NCI-H2107 treated with DMSO at 0.1 percent for 48 hours (cell line): ENCODE measurements at regions not wholly inside any gene's neighbourhood (a gene's known extent, or its start where the extent isn't known, plus 50 kb on each side); places are given as distances from the start of the nearest gene placed in this dataset.

Experiments used
- DNase-seq: peaks from one replicate; lab custom pipeline; 2025; ENCODE audit not compliant: unreplicated experiment; lab: John Stamatoyannopoulos, UW

DNA sequence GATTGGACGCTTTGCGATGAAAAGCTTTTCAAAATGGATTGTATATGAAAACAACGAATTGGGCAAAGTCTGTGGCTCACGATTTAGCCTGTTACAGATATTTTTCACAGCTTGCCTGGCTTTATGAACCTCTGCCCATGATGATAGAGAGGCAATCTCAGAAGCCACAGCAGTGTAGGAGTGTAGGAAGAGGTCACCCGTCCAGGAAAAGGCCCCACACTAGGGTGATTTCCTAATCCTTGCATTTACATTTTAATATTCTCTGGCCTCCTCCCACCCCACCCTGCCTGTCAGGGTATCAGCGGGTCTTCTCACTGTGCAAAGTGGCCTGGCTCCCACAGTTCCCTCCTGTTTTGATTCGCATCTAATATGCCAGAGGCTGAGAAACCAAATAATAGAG, 81.8 kb upstream of the FOXN3 start:
- no peak for DNase-seq

DNA sequence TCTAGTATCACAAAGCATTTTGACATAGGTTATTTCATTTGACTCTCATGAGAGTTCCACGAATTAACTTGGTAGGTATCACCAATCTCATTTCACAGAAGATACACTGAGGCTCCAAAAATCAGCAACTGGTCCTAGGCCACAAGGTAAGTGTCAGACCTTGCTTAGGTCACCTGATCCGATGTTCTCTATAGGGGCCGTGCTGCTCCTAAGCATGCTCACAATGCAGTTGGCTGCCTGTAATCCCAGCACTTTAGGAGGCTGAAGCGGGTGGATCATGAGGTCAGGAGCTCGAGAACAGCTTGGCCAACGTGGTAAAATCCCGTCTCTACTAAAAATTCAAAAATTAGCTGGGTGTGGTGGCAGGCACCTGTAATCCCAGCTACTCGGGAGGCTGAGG, 78.7 kb upstream of the FOXN3 start:
- DNase-seq: no peak

DNA sequence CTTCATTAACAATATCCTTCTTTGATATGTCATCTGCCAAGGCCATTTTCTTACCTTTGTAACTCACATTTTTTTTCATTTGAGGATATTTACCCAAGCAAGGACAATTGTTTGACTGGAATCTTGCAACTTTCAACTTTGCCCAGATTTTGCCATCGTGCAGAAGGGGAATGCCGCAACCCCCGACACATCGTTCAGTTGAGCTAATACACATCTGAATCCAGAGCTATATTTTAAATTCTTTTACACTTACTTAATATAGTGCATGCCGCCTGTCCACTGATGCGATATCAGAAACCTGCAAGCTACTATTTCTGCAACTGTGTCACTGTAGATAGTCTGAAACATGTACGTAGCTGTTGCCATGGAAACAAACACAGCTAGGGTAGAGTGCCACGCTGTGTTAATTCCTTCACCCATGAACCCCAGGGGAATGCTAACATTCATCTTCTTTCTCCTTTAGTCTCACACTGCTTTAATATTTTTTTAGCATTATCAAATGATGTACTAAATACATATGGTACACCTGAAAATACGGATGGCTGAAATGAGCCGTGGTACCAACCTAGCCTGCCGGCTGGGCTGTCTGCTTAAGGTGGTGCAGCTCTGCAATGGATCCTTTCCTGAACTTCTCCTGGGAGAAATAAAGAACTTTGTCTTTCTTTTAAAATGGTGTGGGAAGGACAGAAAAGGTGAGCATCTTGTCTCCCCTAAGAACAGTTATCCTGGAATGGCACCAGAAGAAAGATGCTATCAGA, 77.0 kb upstream of the FOXN3 start:
- no peak for DNase-seq

DNA sequence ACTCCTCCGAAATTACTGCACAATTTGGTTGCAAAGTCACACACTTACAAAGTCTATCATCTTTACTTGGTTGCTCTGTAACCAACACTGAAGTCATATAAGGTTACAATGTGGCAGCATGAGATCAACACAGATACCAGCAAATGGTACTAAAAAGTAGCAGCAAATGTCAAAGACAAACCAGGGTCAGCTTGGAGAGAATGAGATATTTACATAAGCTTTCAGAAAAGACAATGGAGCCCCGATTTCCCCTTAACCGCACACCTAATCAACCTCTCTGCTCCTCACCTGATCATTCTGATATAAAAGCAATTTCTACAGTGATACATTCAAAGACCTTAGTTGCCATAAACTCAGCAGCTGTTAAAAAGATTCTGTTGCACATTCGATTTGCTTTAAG, 76.4 kb upstream of the FOXN3 start:
- no peak for DNase-seq

DNA sequence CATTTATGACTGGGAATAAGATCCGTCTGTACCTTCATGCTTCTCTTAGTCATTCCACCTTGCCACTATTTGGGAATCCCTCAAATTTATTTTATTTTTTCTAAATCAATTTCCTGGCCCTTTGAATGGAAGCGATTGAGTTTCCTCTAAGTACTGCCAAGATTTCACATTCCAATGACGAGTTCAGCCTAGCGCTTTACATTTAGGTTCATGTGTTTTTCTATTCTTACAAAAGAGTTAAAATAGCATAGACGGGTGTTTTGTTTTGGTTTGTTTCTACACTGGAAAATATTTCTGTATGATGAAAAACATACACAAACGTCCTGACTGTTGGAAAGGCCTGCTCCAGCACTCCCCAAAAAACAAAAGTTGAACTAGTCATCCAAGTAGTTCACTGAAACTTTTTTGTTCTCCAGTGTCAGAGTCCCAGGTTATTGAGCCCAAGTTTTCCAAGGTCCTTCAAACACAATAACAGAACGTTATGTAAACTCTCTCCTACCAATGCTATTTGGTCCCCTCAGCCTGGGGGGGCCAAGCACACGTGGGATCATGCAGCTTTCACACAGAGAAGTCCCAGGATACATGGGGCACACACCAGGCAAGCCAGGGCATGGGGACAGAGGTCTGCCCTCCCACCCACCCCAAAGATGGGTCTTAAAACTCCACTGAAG, 74.8 kb upstream of the FOXN3 start:
- DNase-seq: no peak

DNA sequence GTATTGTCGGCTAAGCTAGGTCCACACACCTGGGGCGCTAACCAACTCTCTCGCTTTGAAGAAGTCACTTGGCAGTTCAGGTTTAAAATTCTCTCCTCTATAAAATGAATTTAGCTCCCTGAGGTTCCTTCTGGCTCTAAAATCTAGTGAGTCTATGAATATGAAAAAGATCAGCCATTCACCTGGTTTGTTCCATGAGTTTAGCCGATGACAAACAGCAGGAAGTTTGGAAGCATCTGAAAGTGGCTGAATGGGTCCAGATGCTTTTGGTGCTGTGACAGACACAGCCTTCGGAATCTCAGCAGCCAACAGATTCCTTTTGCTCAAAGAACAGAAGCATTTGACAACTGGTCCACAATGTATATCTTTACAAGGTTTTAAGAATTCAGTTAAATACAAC, 73.4 kb upstream of the FOXN3 start:
- no peak for DNase-seq

DNA sequence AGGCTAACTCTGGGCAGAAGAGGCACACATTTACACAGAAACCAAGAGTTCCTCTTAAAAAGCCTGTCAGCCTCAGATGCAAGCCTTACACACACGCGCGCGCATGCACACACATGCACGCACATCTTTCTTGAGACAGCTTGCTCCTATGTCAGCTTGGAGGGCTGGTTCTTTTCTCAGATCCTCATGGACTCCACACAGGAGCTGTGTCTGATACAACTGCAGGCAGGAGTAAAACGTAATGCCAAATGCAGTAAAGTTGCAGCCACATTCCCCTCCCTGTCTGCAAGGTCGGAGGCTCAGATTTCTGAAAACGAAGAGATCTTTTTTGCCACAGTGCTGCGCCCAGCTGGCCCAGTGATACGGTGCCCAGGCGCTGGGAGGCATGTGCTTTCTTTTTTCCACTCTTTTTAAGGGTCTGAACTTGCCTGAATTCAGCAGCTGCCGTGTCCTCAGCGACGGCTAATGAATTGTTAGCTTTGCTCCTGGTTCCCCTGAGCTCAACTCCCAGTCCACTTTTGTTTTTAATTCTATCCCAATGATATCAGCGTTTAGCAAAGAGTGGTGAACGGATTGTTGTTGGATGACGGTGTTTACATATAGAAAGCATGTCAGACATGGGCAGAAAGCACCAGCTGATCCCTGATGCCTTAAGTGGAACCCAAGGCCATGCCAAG, 72.9 kb upstream of the FOXN3 start:
- DNase-seq: peak; percentile 70

DNA sequence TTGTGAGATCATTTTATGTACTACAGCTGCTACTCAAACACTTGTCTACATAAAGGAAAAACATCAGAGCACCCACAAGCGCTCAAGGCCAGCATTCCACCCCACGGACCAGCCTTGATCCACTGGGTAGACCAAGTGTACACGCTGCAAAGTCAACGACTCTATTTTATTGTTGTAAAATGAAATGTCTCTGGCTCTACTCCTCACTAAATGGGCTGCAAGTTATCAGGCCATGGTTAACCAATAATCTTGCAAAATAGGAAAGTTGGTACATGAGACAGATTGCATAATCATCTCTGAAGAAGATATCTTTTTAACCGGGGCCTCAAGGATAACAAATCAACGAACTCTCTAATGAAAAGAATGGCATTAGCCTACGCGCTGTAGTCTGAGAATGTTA, 69.9 kb upstream of the FOXN3 start:
- DNase-seq: no peak

DNA sequence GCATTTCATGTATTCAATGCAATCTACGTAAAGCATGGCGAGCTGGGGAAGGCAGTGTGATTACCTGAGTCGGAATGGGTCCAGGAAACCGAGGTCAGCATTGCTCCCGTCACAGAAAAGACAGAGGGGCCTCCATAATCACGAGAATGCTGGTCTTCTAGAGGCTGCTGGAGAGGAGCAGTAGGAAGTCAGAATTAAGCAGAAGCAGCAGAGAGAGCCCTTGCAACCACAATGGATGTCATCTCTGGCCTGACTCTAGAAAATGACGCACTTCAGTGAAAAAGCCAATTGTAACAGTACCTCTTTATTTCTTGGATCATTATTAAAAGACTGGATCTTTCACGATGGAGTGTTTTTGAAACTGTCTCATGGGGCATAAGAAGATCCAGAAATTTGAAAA, 69.5 kb upstream of the FOXN3 start:
- no peak for DNase-seq

DNA sequence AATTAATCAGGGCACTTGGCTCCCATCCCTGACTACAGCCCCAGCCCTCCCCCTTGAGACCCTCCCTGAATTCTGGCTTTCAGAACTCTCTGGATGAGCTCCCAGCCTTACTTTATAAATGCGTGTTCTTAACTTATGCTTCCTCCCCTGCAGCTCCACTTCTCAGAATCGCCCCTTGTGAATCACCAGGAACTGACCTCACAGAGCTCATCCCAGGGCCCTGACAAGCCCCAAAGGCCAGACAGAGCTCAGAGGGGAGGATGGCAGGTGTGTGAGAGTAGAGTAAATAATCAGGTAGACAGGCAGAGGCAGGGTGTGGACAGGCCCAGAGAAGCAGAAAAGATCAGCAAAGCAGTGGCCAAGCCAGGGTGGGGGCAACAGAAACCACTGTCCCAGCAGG, 68.2 kb upstream of the FOXN3 start:
- DNase-seq: no peak

DNA sequence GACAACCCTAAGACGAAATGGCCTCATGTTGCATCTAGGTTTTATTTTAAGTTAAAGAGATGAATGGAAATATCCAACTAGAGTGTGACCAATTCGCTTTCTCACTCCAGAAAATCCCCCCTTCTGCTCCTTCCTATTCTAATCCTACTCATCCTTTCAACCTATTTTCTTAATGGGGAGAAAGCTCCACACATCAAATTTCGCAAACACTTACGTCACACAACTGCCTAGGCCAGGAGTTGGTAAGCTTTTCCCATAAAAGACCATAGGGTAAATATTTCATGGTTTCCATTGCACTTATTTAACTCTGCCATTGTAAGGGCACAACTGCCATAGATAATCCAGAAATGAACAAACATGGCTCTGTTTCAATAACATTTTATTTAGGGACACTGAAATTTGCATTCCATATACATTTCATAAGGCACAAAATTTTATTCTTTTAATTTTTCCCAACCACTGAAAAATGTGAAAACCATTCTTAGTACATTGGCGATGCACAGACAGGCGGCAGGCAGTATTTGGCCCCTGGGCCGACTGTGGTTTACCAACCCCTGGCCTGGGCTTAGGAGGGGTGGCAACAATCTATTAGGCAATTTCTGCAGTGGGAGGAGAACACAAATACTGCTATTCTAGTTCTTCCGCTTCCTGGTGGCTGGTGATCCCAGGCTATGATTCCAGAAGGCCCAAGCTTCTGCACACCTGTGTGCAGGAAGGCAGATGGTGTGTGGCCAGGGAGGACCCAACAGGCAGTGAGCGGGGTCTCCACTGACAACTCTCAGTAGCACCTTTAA, 67.2 kb upstream of the FOXN3 start:
- DNase-seq: no peak

DNA sequence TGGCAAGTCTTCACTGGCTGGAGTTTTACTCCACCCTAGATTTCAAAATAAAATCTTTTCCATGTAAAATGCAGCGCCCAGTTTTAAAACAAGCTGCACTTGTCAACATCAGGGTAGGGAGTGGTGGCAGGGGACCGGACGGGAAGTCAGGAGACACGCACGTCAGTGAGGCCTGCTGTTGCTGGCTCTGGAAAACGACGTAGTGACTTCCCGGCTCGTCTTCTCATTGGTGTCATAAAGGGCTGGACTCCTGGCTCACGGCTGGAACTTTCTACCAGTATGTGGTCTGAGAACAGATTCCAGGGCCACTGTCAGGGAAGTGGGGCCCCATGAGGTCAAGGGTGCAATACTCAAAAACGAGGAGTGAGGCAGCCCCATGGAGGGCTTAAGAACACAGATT, 64.2 kb upstream of the FOXN3 start:
- DNase-seq: no peak

DNA sequence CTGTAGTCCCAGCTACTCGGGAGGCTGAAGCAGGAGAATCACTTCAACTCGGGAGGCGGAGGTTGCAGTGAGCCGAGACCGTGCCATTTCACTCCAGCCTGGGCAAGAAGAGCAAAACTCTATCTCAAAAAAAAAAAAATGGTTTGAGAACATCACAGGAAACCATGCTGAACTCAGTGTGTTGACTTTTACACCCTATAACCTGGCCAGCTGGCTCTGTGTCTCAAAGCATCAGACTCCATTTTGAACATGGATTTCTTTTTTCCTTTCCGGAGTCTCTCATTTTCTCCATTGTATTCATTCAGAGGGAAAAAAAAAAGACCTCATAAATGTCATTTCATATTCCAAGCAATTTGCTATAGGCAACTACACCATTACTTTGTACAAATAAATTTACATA, 63.2 kb upstream of the FOXN3 start:
- no peak for DNase-seq

DNA sequence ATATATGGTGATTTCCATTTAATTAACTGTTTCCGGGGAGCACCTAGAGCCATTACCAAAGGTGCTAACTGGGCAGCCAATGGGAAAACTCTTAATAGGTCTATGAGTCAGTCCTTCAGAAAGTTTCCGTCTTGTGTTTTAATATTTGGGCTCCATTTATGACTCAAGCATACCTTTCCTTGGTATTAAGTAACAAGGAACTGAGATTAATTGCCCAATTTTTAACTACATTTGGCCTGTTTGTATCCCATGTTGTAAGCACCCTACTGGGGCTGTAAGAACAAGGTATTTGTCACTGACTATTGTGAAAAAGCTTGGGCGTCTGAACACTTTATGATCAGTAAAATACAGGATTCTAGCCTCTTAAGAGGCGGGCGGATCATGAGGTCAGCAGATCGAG, 62.8 kb upstream of the FOXN3 start:
- DNase-seq: no peak

DNA sequence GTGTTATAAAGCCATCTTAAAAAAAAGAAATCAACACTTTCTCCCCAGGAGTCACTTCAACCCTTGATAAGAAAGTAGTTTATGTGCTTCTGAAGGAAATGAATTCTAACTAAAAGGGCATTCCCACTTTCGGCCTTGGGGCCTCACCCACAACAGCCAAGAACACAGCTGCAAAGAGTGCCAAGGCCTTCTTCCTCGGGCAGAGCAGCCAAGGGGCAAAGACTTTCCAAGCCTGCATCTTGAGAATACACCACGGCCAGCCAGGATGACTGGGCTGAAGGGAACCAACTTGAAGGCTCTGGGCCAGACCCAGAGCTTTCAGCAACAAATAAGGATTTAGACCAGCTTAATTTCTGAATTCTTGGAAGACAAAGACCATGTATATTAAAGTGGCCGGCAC, 60.4 kb upstream of the FOXN3 start:
- DNase-seq: no peak

DNA sequence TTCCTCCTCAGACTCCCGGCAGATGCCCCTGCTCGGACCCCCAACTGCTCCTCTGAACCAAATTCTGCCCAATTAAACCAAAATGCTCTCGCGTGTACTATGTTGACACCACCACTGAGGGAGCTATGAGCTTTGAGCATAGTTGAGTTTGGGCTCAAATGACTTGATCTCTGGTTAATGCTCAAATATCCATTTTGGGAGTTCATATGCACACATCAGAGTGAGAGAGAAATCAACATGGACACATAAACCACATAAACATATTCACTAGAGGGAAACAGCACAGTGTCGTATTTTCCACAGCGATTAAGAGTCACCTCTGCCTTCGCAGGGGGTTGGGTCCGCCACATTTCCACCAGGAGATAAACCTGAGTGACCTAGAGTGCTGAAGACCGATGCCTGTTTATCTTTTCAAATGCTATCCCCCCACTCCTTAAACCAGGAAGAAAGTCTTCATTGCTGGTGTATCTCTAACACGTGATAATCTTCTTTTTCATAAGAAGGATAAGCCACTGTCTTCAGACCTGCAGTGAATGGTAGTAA, 59.4 kb upstream of the FOXN3 start:
- DNase-seq: no peak

DNA sequence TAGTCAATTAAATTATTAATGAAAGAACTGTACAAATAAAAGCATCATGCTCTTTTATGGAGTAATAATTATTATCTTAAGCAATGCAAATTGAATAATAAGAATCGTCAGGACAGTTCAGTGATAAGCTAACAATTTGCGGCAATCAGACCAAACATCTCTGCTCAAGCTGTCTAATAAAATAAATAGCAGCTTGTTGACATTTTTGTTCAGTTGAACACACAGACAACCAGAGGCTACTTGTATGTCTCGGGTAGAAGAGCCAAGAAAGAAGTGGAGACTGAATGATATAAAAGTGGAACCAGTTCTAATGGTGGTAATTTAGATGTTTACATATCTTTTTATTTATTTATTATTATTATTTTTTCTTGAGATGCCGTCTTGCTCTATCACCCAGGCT, 57.4 kb upstream of the FOXN3 start:
- DNase-seq: no peak

DNA sequence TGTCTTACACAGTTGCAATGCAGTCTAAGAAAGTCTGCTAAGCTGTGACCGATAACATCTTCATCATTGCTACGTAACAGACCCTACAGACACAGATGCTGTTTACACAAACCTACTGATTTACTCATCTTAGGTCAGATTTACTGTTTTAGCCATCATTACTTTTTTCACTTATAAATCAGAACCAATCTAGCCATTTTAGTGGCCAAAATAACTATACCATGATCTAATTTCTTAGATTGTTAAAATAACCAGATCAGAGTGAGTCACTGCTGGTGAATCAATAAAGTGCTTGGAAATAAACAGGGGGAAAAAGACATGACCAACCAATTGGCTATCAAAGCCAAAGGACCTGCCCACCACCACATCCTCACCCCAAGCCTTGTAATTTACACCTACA, 57.0 kb upstream of the FOXN3 start:
- DNase-seq: no peak

DNA sequence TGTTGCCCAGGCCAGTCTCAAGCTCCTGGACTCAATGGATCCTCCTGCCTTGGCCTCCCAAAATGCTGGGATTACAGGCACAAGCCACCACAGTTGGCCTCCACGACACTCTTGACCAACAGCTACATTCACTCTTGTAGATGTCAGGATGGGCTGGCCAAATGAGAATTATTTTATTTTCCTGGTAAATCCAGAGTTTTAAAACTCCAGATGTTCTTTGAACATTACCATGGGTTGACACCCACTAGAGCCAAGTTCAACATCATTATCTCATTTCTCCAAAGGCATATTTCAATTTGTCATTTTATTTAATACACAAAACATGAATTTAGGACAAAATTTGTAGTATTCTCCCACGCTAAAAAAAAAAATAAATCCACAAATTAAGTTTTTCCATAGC, 56.5 kb upstream of the FOXN3 start:
- no peak for DNase-seq

DNA sequence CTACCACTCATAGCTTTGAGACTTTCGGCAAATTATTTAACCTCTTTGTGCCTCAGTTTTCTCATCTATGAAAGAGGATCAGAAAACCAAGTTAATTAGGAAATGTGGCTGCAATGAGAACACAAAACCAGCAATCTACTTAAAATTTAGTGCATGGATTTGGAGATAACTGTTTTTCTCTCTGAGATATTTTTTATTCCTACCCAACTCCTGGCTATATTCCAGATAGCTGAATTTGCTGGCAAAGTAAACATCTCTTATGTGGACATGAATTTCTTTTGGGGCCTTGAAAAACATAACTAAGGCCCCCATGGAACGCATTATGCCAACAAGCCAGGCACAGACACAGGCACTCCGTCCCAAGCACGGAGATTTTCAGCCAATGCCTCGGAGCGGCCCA, 53.4 kb upstream of the FOXN3 start:
- DNase-seq: no peak
